Mucosa of stomach (tissue), 1 donor: ENCODE measurements at regions not wholly inside any gene's neighbourhood (a gene's known extent, or its start where the extent isn't known, plus 50 kb on each side); places are given as distances from the start of the nearest gene placed in this dataset.

Experiments
- H3K27me3 ChIP-seq: one replicate; pipeline ENCODE4 v1.7.0; 2013; ENCODE audit warnings: mild to moderate bottlenecking, low read length; ENCODE audit not compliant: control insufficient read depth, insufficient read depth
- H3K36me3 ChIP-seq: one replicate; pipeline ENCODE4 v1.7.0; 2013; ENCODE audit warnings: low read length; ENCODE audit not compliant: control insufficient read depth, insufficient read depth
- H3K4me1 ChIP-seq: one replicate; pipeline ENCODE4 v1.7.0; 2013; ENCODE audit warnings: mild to moderate bottlenecking, low read length; ENCODE audit not compliant: control insufficient read depth, insufficient read depth
- H3K4me3 ChIP-seq: one replicate; pipeline ENCODE4 v1.7.0; 2013; ENCODE audit warnings: low read length
- H3K9ac ChIP-seq: one replicate; pipeline ENCODE4 v1.7.0; 2013; ENCODE audit warnings: mild to moderate bottlenecking, low read length, moderate library complexity
- H3K9me3 ChIP-seq: one replicate; pipeline ENCODE4 v1.7.0; 2013; ENCODE audit warnings: mild to moderate bottlenecking, low read length, moderate library complexity; ENCODE audit not compliant: control insufficient read depth
- donor health status: Pancreatic carcinoma.

DNA sequence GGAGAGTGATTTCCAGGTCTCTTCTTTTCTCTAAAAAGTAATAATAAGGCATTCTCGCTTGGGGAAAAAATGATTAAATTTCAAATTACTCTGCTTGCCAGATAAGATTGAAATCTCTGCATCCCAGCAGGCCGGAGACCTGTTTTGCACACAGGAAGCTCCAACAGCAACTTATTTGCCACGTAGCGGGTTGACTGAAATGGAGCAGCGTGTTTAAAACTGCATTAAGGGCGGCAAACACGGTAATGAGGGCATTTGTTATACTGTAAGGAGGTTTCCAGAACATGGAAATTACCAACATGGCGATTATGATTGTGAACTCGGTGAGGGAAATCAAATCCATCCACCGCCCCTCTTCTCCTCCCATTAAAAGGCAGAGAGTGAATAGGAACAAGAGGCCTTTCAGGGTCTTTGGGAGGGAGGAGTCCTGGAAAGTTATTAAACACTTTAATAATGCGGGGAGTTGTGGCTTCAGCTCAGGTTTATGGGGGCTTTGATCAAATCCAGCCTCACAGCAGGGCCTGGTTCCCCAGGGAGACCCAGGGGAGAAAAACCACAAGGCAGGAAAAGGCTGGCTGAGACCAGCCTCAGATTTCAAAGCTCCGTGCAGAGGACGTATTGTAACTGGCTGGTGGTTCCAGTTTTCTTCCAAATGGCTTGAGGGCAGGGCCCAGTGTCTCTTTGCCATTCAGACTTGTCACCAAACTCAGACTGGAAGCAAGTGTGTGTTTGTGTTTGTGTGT, 242.3 kb downstream of the TLE3 start:
- Histone ChIP-seq H3K9me3 (no peaks in the 10 kb centered on the region), H3K4me3 (no peak overlapping the region), H3K4me1 (no peaks in the 10 kb centered on the region), H3K9ac (no peak overlapping the region), H3K27me3 (no peaks in the 10 kb centered on the region), H3K36me3 (no peaks in the 10 kb centered on the region)

DNA sequence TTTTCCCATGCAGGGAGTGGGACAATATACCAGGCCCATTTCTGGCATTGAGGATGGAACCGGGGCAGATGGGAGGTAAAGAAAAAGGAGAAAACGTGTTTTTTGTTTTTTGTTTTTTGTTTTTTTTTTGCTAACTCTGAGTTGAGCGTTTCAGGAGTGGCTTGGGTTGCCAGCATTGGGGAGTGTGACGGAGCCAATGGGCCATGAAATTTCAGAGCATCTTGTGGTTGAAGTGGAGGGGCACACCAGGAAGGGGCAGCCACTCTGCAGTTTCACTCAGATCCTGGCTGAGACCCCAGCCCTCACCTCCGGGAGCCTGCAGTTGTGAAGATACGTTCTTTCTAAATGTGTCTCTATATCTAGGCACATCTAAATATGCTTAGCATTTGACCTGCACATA, 240.5 kb downstream of the TLE3 start:
- Histone ChIP-seq H3K4me3 (no peak overlapping the region), H3K9me3 (no peaks in the 10 kb centered on the region), H3K36me3 (no peaks in the 10 kb centered on the region), H3K9ac (no peak overlapping the region), H3K27me3 (no peaks in the 10 kb centered on the region), H3K4me1 (no peaks in the 10 kb centered on the region)

DNA sequence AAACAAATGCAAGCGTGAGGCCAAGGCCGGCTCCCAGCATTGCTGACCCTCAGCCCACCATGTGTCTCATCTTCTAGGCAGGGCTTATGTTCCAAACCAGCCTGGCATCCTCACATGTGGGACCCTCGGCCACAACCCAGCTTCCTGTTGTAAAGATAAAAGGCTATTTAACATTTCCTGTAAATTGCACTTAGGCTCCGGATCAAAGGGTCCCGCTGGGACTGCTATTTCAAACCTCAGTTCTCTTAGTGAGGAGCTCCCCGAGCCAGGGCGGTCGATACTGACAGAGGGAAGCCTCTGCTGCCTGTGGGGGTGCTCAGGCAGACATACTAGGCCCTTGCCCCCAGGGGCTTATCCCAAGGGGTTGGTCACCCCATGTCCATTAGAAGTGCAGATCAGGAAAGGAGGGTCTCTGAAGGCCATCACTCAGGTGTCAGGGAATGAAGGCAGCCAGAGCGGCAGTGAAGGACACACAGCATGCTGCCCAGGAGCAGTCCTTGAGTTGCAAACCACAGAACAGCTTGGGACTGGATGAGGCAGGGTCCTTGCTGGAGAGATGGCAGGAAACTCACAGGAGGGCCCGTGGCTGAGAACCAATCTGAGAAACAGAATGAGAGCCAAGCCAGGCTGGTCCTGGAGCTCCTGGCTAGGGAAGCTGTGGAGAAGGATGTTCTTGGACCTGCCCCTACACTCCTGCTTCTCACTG, 239.9 kb downstream of the TLE3 start:
- H3K9me3 ChIP-seq, result no peaks in the 10 kb centered on the region
- H3K9ac ChIP-seq, result no peak overlapping the region
- H3K36me3 ChIP-seq, result no peaks in the 10 kb centered on the region
- H3K27me3 ChIP-seq, result no peaks in the 10 kb centered on the region
- H3K4me1 ChIP-seq, result no peaks in the 10 kb centered on the region
- H3K4me3 ChIP-seq, result no peak overlapping the region

DNA sequence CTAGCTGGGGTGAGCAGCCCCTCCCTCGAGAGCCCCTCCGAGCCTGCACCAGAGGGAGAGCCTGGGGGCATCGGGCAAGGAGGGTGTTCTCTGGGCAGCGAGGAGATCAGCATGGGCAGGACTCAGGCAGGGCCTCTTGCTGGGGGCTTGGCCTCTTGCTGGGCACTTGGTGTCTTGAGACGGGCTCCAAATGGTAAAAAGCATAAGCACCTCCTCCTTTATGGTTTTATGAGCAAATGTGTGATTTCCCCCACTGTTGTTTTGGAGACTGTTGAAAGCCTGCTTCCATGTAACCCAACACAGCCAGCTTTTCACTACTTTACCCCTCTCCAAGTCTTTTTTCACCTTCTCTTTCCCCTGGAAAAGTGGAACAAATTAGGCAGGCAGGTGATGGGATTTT, 239.3 kb downstream of the TLE3 start:
- Histone ChIP-seq H3K27me3 (no peaks in the 10 kb centered on the region), H3K4me3 (no peak overlapping the region), H3K4me1 (no peaks in the 10 kb centered on the region), H3K9me3 (no peaks in the 10 kb centered on the region), H3K9ac (no peak overlapping the region), H3K36me3 (no peaks in the 10 kb centered on the region)

DNA sequence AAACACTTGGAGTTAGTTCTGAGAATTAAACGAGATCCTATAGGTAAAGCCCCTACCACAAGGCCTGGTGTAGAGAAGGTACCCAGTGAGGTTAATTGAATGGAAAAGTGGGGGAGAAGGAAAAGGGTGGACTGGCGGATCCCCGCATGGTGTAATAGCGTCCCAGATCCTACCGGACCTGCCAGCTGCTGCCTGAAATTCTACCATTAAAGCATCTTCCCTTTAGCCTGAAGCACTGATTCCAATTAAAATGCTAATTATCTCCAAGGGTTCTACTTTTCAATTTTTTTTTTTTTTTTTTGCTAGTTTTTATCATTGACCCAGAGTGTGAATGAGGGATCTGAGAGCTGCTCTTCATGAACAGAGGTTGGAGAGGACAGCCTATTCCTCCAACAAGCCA, 237.9 kb downstream of the TLE3 start:
- Histone ChIP-seq H3K9me3 (no peaks in the 10 kb centered on the region), H3K36me3 (no peaks in the 10 kb centered on the region), H3K9ac (no peak overlapping the region), H3K4me1 (no peaks in the 10 kb centered on the region), H3K27me3 (no peaks in the 10 kb centered on the region), H3K4me3 (no peak overlapping the region)

DNA sequence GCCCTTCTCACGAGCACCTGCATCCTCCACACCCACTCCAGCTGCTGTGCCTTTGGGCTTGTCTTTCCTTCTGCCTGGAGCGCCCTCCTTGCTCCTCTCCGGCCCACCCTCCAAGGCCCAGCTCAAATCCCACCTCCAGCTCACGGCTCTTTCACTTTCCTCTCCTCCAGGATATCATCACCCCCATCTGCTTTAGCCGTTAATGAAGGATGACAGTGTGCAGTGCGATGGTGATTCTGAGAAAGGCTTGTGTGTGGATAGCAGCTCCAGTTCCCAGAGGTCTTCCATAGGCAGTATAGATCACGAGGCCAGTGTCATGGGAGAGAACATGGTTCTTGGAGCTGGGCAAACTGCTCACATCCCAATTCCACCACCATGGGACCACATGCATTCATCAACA, 237.4 kb downstream of the TLE3 start:
- Histone ChIP-seq H3K4me3 (no peak overlapping the region), H3K36me3 (no peaks in the 10 kb centered on the region), H3K4me1 (no peaks in the 10 kb centered on the region), H3K9ac (no peak overlapping the region), H3K9me3 (no peaks in the 10 kb centered on the region), H3K27me3 (no peaks in the 10 kb centered on the region)

DNA sequence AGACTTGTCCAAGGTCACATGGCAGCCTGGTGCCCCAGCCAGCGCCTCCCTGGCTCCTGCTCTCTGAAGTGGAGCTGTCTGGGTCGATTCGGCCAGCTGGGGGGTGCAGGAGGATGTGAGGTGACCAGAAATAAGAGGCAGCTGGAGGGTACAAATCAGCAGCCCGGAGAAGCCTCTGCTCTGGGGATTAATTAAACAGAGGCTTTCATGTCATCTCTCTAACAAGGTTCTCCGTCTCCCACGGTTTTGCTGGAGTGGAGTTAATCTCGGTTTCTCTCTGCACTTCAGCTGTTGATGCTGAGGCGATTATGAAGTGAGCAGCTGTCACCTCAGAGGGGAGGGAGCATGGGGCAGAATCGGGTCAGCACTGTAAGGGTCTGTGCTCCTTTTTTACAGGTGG, 236.8 kb downstream of the TLE3 start:
- Histone ChIP-seq H3K4me3 (no peak overlapping the region), H3K9me3 (no peaks in the 10 kb centered on the region), H3K9ac (no peak overlapping the region), H3K27me3 (no peaks in the 10 kb centered on the region), H3K36me3 (no peaks in the 10 kb centered on the region), H3K4me1 (no peaks in the 10 kb centered on the region)

DNA sequence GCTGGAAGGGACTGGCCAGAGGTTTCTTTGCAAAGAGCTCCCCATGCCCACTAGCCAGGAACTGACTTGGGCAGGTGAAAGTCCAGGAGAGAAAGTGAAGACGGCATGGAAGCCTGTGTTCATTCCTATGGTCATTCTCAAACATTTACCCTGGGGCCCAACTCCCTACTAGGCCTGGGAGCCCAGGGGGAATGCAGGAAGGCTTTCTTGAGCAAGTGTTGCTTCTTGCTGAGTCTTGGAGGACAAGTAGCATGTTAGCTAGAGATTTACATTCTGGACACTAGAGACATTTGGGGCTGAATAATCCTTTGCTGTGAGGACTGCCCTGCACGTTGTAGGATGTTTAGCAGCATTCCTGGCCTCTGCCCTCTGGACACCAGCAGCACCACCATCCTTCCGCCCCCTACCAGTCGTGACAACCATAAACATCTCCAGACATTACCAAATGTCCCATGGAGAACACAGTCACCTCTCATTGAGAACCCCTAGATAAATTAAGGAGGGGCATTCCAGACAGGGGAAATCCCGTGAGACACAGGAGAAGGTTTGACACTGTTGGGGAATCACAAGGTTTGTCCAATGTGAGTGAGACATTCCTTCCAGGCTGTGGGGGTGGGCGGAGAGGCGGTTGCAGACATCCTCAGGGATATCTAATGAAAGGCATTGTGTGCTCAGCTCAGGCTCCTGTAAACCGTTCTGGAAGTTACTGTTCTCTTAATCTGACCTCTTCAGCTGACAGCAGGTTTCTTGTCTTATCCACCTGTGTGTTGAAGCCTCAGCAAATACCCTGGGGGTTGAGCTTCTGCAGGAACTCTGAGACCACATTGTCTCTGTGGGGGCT, 236.2 kb downstream of the TLE3 start:
- Histone ChIP-seq H3K36me3 (no peaks in the 10 kb centered on the region), H3K9me3 (no peaks in the 10 kb centered on the region), H3K9ac (no peak overlapping the region), H3K4me1 (no peaks in the 10 kb centered on the region), H3K4me3 (no peak overlapping the region), H3K27me3 (no peaks in the 10 kb centered on the region)

DNA sequence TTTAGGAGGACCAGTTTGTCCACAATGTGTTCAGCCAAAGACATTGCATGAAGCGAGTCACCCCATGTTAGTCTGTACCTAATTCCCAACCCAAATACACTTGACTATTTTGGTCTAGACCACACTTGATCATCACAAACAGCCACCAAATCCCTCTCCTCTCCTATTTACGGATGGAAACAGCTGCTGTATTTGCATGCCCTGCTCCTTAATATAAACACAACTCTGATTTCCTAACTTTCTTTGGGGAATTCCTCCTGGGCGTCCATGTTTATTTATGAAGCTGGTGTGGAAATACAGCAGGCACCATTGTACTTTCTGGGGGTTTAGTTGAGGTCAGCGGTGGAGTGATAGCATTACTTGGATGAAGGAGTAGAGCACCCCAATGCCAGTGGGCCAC, 235.2 kb downstream of the TLE3 start:
- no peak overlapping the region for H3K4me3 ChIP-seq
- no peaks in the 10 kb centered on the region for H3K4me1 ChIP-seq
- no peak overlapping the region for H3K9ac ChIP-seq
- no peaks in the 10 kb centered on the region for H3K9me3 ChIP-seq
- H3K36me3 ChIP-seq, result no peaks in the 10 kb centered on the region
- H3K27me3 ChIP-seq, result no peaks in the 10 kb centered on the region

DNA sequence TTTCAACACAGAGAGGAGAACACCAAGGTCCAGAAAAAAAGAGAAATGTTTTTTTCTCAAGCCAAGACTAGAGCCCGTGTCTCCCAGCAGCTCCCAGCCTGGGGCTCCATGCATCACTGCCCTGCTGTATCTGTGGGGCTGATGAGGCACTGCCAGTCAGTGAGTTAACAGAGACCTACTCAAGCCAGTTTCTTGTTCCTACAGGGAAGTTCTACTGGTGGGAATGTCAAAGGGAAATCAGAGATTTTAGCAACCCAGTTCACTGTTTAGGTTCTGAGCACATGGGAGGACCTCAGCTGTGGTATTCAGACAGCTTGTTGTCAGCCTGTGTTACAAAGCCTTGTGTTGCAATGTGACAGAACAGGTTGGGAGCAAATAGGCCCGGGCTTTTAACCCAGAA, 234.3 kb downstream of the TLE3 start:
- Histone ChIP-seq H3K4me3 (no peak overlapping the region), H3K36me3 (no peaks in the 10 kb centered on the region), H3K4me1 (no peaks in the 10 kb centered on the region), H3K27me3 (no peaks in the 10 kb centered on the region), H3K9me3 (no peaks in the 10 kb centered on the region), H3K9ac (no peak overlapping the region)

DNA sequence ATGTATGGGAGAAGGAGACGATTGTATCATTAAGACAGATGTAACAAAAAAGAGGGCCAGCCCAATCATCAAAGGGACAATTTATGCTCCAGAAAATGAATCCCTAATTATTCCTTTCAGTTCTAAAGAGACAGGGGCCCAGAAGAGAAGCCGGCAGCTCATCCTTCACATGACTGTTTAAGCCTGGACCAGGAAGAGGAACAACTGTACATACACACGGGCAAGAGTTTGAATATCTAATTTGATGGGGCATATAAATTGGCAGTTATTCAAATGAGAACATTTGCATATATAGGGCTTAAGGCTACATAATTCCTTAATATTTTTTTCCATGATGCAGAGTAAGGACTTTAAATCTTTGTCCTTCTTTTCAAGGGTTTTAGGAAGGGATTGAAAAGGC, 232.3 kb downstream of the TLE3 start:
- Histone ChIP-seq H3K4me1 (no peaks in the 10 kb centered on the region), H3K9me3 (no peaks in the 10 kb centered on the region), H3K9ac (no peak overlapping the region), H3K36me3 (no peaks in the 10 kb centered on the region), H3K27me3 (no peaks in the 10 kb centered on the region), H3K4me3 (no peak overlapping the region)

DNA sequence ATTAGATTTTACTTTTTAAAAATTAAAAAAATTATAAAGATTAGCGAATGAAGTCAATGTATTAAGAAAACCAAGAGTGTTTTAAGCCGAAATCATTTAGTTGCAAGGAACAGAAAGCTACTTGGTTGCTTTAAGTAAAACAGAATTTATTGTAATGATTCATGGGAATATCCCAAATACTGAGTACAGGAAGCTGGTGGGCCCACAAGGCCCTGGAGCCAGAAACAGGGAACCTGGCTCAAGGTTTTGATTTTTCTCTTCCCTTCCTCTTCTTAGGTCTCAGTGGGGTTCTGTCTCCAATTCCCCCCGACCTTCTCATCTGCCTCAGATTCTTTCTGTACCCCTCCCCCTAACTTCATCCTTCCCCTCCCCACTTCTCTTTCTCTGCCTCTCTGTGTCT, 229.0 kb downstream of the TLE3 start:
- Histone ChIP-seq H3K4me3 (no peak overlapping the region), H3K27me3 (no peaks in the 10 kb centered on the region), H3K9me3 (no peaks in the 10 kb centered on the region), H3K4me1 (no peaks in the 10 kb centered on the region), H3K36me3 (no peaks in the 10 kb centered on the region), H3K9ac (no peak overlapping the region)
